HG02642 (cell line): ENCODE measurements at regions not wholly inside any gene's neighbourhood (a gene's known extent, or its start where the extent isn't known, plus 50 kb on each side); places are given as distances from the start of the nearest gene placed in this dataset.
A peak's percentile ranks its signal among the peaks of the same experiment; 100 is the strongest.
"Not testable (repeated sequence)": the region's sequence is repeated elsewhere in the genome, so short reads cannot be mapped to it uniquely, and the experiment has no call there.

Experiments used
- ATAC-seq: cut with Tn5 transposase; IDR thresholded peaks from one replicate; pipeline ENCODE4 v1.9.1; 2021; ENCODE audit warnings: mild to moderate bottlenecking; ENCODE audit not compliant: unreplicated experiment, poor library complexity

GRCh38 chr14:88064841-88065240, 59.9 kb downstream of the GPR65 start:
- no peak for ATAC-seq

GRCh38 chr14:88069677-88070076, 64.7 kb downstream of the GPR65 start:
- no peak for ATAC-seq

- ATAC-seq: no peak
Observed at GRCh38 chr14:88075269-88075981, 70.5 kb downstream of the GPR65 start.

GRCh38 chr14:88078525-88078924, 73.6 kb downstream of the GPR65 start:
- ATAC-seq: no peak

GRCh38 chr14:88079624-88080023, 74.7 kb downstream of the GPR65 start:
- ATAC-seq: no peak

GRCh38 chr14:88085736-88086135, 80.8 kb downstream of the GPR65 start:
- ATAC-seq: no peak

GRCh38 chr14:88089445-88089844, 84.5 kb downstream of the GPR65 start:
- ATAC-seq: no peak

- ATAC-seq: no peak
Observed at GRCh38 chr14:88092529-88092928, 87.6 kb downstream of the GPR65 start.

- ATAC-seq: no peak
Observed at GRCh38 chr14:88095791-88096190, 90.9 kb downstream of the GPR65 start.

GRCh38 chr14:88098163-88098562, 93.2 kb downstream of the GPR65 start:
- no peak for ATAC-seq

- no peak for ATAC-seq
Observed at GRCh38 chr14:88104710-88105109, 99.8 kb downstream of the GPR65 start.

- ATAC-seq: no peak
Observed at GRCh38 chr14:88106377-88106776, 101.4 kb downstream of the GPR65 start.

- not testable (repeated sequence) for ATAC-seq
Observed at GRCh38 chr14:88127669-88128068, 122.7 kb downstream of the GPR65 start.

GRCh38 chr14:88128816-88129215, 123.9 kb downstream of the GPR65 start:
- no peak for ATAC-seq

- ATAC-seq: peak; percentile 57
Observed at GRCh38 chr14:88129306-88130056, 124.5 kb downstream of the GPR65 start.

- no peak for ATAC-seq
Observed at GRCh38 chr14:88130057-88130432, 125.1 kb downstream of the GPR65 start.
